Astrocyte (in vitro differentiated cells and primary cell): ENCODE measurements at regions not wholly inside any gene's neighbourhood (a gene's known extent, or its start where the extent isn't known, plus 50 kb on each side); places are given as distances from the start of the nearest gene placed in this dataset.

Experiments
- DNase-seq: peaks from one replicate; pipeline ENCODE4 v3.0.0-alpha.2; 2010; ENCODE audit warnings: low read depth
- FAIRE-seq: peaks from 2 replicates; lab custom pipeline; 2011; peaks lifted over from hg19 to GRCh38; lab: Jason Lieb, UNC
- H2AFZ ChIP-seq: 2 replicates; pipeline ENCODE4 v1.6.0; 2012; ENCODE audit warnings: low read depth, low read length, inconsistent platforms
- H3K27ac ChIP-seq: 2 replicates; pipeline ENCODE4 v1.5.1; 2011; ENCODE audit warnings: low read depth, low read length, inconsistent platforms
- H3K27me3 ChIP-seq: 2 replicates; pipeline ENCODE4 v1.6.0; 2011; ENCODE audit warnings: low read length, inconsistent platforms; ENCODE audit not compliant: insufficient read depth
- H3K36me3 ChIP-seq: 2 replicates; pipeline ENCODE4 v1.5.1; 2011; ENCODE audit warnings: low read length, inconsistent platforms; ENCODE audit not compliant: insufficient read depth
- H3K4me1 ChIP-seq: 2 replicates; pipeline ENCODE4 v1.5.1; 2011; ENCODE audit warnings: low read length, inconsistent platforms; ENCODE audit not compliant: insufficient read depth
- H3K4me2 ChIP-seq: 2 replicates; pipeline ENCODE4 v1.6.0; 2012; ENCODE audit warnings: low read length, inconsistent platforms
- H3K4me3 ChIP-seq: 2 replicates; pipeline ENCODE4 v1.5.1; 2011; ENCODE audit warnings: low read depth, mild to moderate bottlenecking, low read length, inconsistent platforms; ENCODE audit not compliant: insufficient read depth
- H3K79me2 ChIP-seq: 2 replicates; pipeline ENCODE4 v1.6.0; 2012; ENCODE audit warnings: mild to moderate bottlenecking, low read length, inconsistent platforms; ENCODE audit not compliant: insufficient read depth
- H3K9ac ChIP-seq: 2 replicates; pipeline ENCODE4 v1.6.0; 2012; ENCODE audit warnings: mild to moderate bottlenecking, low read length, inconsistent platforms
- H3K9me3 ChIP-seq: 2 replicates; pipeline ENCODE4 v1.5.1; 2012; ENCODE audit warnings: low read depth, mild to moderate bottlenecking, low read length, inconsistent platforms; ENCODE audit not compliant: insufficient read depth
- H4K20me1 ChIP-seq: 2 replicates; pipeline ENCODE4 v1.6.0; 2012; ENCODE audit warnings: low read length, inconsistent platforms; ENCODE audit not compliant: insufficient read depth
- H3K27ac Mint-ChIP-seq: one replicate; pipeline ENCODE4 v1.8.0; 2021; ENCODE audit warnings: mild to moderate bottlenecking, mixed read lengths; ENCODE audit not compliant: unreplicated experiment
- H3K27me3 Mint-ChIP-seq: one replicate; pipeline ENCODE4 v1.8.0; 2021; ENCODE audit warnings: low read depth, mixed read lengths; ENCODE audit not compliant: unreplicated experiment
- H3K36me3 Mint-ChIP-seq: one replicate; pipeline ENCODE4 v1.8.0; 2021; ENCODE audit warnings: low read depth, mixed read lengths; ENCODE audit not compliant: unreplicated experiment
- H3K4me1 Mint-ChIP-seq: one replicate; pipeline ENCODE4 v1.8.0; 2021; ENCODE audit warnings: low read depth, mixed read lengths; ENCODE audit not compliant: unreplicated experiment
- H3K4me3 Mint-ChIP-seq: one replicate; pipeline ENCODE4 v1.8.0; 2021; ENCODE audit warnings: mild to moderate bottlenecking, moderate library complexity, mixed read lengths; ENCODE audit not compliant: unreplicated experiment
- H3K9me3 Mint-ChIP-seq: one replicate; pipeline ENCODE4 v1.8.0; 2021; ENCODE audit warnings: mild to moderate bottlenecking, mixed read lengths; ENCODE audit not compliant: unreplicated experiment
- CTCF ChIP-seq: IDR thresholded peaks from 2 replicates; pipeline ENCODE4 v1.5.1; 2011; ENCODE audit warnings: low read depth, mild to moderate bottlenecking, inconsistent platforms, low read length, moderate library complexity; ENCODE audit not compliant: insufficient read depth
- EZH2 ChIP-seq: IDR thresholded peaks from 2 replicates; pipeline ENCODE4 v1.6.1; 2012; ENCODE audit warnings: mild to moderate bottlenecking, low read length, inconsistent platforms; ENCODE audit not compliant: insufficient read depth

- H3K9me3 ChIP-seq: no peaks in the 10 kb centered on the region
- H2AFZ ChIP-seq: no peak overlapping the region
- Mint-ChIP-seq H3K27me3 (peaks cover 51% of the 10 kb centered on the region), H3K36me3 (no peaks in the 10 kb centered on the region), H3K4me3 (no peak overlapping the region), H3K9me3 (peaks cover 4% of the 10 kb centered on the region), H3K27ac (no peak overlapping the region), H3K4me1 (no peaks in the 10 kb centered on the region)
- no peaks in the 10 kb centered on the region for H3K27me3 ChIP-seq
- TF ChIP-seq EZH2: no peak
- no peak for TF ChIP-seq CTCF
- H3K79me2 ChIP-seq: no peaks in the 10 kb centered on the region
- H3K9ac ChIP-seq: no peak overlapping the region
- no peaks in the 10 kb centered on the region for H4K20me1 ChIP-seq
- H3K4me1 ChIP-seq: no peaks in the 10 kb centered on the region
- DNase-seq (no peak), FAIRE-seq (no peak)
- no peak overlapping the region for H3K27ac ChIP-seq
- H3K4me2 ChIP-seq: no peak overlapping the region
- H3K4me3 ChIP-seq: no peak overlapping the region
- no peaks in the 10 kb centered on the region for H3K36me3 ChIP-seq
Observed at GRCh38 chr1:13900583-13900982, 200.6 kb downstream of the PRDM2 start.

- Mint-ChIP-seq H3K27me3 (peaks cover 51% of the 10 kb centered on the region), H3K9me3 (peaks cover 4% of the 10 kb centered on the region), H3K36me3 (no peaks in the 10 kb centered on the region), H3K27ac (no peak overlapping the region), H3K4me1 (no peaks in the 10 kb centered on the region), H3K4me3 (no peak overlapping the region)
- Histone ChIP-seq H3K27ac (no peak overlapping the region), H2AFZ (no peak overlapping the region), H3K4me1 (no peaks in the 10 kb centered on the region), H3K4me3 (no peak overlapping the region), H3K36me3 (no peaks in the 10 kb centered on the region), H3K79me2 (no peaks in the 10 kb centered on the region), H3K9me3 (no peaks in the 10 kb centered on the region), H3K27me3 (no peaks in the 10 kb centered on the region), H3K4me2 (no peak overlapping the region), H3K9ac (no peak overlapping the region), H4K20me1 (no peaks in the 10 kb centered on the region)
- DNase-seq (no peak), FAIRE-seq (no peak)
- TF ChIP-seq EZH2: no peak
- no peak for TF ChIP-seq CTCF
Observed at GRCh38 chr1:13901039-13901438, 201.1 kb downstream of the PRDM2 start.

- Mint-ChIP-seq H3K36me3 (no peaks in the 10 kb centered on the region), H3K4me3 (no peak overlapping the region), H3K27ac (no peak overlapping the region), H3K4me1 (no peaks in the 10 kb centered on the region), H3K9me3 (peaks cover 4% of the 10 kb centered on the region), H3K27me3 (peaks cover 51% of the 10 kb centered on the region)
- TF ChIP-seq EZH2 (no peak), CTCF (no peak)
- Histone ChIP-seq H3K4me1 (no peaks in the 10 kb centered on the region), H3K4me2 (no peak overlapping the region), H4K20me1 (no peaks in the 10 kb centered on the region), H2AFZ (no peak overlapping the region), H3K4me3 (no peak overlapping the region), H3K36me3 (no peaks in the 10 kb centered on the region), H3K27me3 (no peaks in the 10 kb centered on the region), H3K9ac (no peak overlapping the region), H3K27ac (no peak overlapping the region), H3K79me2 (no peaks in the 10 kb centered on the region), H3K9me3 (no peaks in the 10 kb centered on the region)
- FAIRE-seq: no peak
- DNase-seq: no peak
Observed at GRCh38 chr1:13901597-13901996, 201.6 kb downstream of the PRDM2 start.
